GM12873 (cell line): ENCODE measurements at regions not wholly inside any gene's neighbourhood (a gene's known extent, or its start where the extent isn't known, plus 50 kb on each side); places are given as distances from the start of the nearest gene placed in this dataset.

Experiments used
- TF ChIP-seq, protein P1 (sequence below): IDR thresholded peaks from 2 replicates; pipeline ENCODE4 v1.5.1; 2012; ENCODE audit warnings: low read depth, mild to moderate bottlenecking, moderate library complexity, low read length, control low read depth; ENCODE audit not compliant: insufficient read depth; ENCODE audit errors: missing control alignments

DNA sequence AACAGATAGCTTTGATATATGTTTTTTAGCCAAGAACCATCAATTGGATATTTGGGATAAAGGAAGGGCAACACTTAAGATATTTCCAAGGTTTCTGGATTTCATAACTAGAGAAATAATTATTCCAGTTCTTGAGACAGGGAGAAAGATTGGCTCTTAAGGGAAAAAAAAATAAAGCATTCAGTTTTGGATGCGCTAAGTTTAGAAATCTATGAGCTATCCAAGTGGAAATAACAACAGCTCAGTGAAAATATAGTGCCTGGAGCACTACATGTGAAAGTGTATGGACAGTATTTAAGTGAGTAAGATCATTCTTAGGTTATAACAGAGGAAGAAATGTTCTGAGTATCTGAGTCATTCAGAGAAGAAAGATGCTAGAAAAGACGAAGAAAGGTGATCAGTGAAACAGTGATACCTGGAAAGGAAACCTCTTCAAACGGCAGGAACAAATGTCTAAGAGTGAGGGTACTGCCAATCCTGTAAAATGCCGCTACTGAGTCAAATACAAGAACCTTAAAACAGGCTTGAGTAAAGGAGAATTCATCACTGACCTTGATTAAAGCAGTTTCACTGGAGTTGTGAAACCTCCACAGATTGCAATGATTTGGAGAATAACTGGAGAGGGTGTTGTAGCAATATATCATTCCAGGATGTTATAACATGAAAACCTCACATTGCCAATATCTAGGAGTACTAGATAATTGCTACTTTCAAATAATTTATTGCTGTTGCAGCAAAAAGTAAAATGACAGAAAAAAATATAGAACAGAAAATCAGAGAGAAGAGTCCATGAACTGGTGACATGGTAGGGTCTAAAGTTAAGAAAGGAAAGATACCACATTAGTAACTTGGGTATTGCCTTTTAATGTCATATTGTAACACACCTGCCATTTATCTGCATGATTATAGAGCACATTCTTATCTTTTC, 482.1 kb upstream of the RGS18 start:
- TF ChIP-seq, protein P1, sequence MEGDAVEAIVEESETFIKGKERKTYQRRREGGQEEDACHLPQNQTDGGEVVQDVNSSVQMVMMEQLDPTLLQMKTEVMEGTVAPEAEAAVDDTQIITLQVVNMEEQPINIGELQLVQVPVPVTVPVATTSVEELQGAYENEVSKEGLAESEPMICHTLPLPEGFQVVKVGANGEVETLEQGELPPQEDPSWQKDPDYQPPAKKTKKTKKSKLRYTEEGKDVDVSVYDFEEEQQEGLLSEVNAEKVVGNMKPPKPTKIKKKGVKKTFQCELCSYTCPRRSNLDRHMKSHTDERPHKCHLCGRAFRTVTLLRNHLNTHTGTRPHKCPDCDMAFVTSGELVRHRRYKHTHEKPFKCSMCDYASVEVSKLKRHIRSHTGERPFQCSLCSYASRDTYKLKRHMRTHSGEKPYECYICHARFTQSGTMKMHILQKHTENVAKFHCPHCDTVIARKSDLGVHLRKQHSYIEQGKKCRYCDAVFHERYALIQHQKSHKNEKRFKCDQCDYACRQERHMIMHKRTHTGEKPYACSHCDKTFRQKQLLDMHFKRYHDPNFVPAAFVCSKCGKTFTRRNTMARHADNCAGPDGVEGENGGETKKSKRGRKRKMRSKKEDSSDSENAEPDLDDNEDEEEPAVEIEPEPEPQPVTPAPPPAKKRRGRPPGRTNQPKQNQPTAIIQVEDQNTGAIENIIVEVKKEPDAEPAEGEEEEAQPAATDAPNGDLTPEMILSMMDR = no peak

DNA sequence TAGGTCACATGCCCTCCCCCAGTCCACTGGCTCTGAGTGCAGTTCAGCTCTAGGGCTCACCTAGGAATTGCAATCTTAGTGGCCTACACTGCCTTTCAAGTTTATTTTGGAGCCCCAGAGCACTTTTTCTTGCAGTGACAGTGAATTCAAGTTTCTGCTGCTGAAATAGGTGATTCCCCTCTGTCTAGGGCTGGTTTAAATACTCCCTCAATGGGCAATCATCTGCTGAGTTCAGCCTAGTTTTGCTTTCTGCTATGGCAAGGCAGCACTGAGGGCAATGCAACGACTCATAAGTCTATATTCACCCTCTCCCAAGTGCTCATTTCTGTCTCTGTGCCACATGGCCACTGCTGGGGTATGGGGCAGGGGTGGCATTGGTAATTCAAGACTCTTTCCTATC, 472.6 kb upstream of the RGS18 start:
- TF ChIP-seq, protein P1 = no peak

DNA sequence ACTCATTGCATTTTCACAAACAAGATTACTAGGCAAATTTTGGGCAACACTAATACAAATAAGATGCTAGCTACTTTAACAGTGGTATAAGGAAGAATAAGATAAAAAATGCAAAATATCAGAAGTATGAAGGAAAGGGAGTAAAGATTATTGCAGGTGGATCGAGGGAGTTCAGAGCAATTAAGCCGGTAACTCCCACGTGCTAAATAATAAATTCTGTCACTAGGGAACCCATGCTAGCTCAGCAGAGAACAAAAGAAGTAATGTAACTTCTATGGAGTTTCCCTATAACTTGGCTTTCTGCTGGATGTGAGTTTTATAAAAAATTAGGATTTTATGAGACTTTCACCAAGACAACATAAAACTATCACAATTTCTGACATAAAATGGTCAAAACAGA, 470.5 kb upstream of the RGS18 start:
- TF ChIP-seq, protein P1 = no peak

DNA sequence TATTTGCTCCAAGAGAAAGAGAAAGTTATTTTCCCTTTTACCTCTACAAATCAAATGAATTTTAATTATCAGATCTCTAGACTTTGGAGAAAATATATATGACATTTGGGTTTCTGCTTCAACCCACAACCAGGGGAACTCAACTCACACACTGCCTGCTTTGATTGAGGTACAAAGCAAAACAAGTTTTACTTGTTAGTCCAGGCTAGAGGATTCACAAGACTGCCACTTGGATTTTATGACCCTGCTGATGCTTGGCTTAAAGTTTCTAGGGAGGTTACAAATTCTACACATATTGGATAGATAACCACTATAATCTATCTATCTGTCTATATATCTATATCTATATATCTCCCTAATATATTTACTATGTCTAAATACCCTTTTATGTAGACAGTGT, 467.3 kb upstream of the RGS18 start:
- TF ChIP-seq, protein P1 = no peak

DNA sequence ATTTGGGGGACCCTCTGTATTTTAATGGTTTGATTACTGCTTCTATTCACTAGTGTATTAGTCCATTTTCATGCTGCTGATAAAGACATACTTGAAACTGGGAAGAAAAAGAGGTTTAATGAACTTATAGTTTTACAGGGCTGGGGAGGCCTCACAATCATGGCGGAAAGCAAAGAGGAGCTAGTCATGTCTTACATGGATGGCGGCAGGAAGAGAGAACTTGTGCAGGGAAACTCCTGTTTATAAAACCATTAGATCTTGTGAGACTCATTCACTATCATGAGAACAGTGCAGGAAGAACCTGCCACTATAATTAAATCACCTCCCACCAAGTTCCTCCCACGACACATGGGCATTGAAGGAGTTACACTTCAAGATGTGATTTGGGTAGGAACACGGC, 464.5 kb upstream of the RGS18 start:
- TF ChIP-seq, protein P1 = no peak

DNA sequence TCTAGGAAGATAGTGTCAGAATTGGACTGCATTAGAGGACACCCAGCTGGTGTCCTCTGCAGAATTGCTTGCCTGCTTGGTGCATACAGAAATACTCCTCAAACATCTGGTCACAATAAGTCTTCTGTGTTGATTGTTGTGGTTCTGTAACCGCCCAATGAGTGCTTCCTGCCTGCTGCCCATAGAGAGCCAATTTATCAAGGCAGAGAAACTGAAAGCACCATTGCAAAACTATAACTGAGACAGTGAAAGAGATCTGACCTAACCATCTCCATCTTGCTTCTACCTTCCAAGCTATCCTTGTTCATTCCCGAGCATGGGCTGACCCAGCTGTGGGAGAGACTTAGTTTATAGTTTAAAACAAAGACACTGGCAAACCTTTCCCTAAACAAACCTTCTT, 462.4 kb upstream of the RGS18 start:
- TF ChIP-seq, protein P1 = no peak

DNA sequence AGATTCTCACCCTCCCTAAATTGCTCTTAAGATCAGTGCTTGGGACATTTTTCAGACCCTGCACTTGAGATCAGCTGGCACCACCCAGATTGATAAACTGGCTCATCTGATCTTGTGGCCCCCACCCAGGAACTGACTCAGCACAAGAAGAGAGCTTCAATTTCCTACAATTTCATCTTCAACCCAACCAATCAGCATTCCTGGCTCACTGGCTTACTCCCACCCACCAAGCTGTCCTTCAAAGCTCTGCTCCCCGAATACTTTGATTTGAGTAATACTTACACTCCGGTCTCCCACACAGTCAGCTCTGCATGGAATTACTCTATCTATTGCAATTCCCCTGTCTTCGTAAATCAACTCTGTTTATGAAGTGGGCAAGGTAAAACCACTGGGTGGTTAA, 461.9 kb upstream of the RGS18 start:
- TF ChIP-seq, protein P1 = no peak
